Psoas muscle (tissue), 7 donors: ENCODE measurements at regions not wholly inside any gene's neighbourhood (a gene's known extent, or its start where the extent isn't known, plus 50 kb on each side); places are given as distances from the start of the nearest gene placed in this dataset.

Source experiments
- ATAC-seq, 4 donors: fragments of 200-7000 bp; cut with Tn5 transposase; one replicate each; pipeline ENCODE4 v1.9.1; 2020; ENCODE audit warnings: moderate library complexity in 3 of 4, mild to moderate bottlenecking in 2 of 4
- DNase-seq, 2 donors: peaks; one replicate each; pipeline ENCODE4 v3.0.0-alpha.2; 2020
- H3K27ac ChIP-seq: fragments of 200-600 bp; one replicate; pipeline ENCODE4 v1.8.0; 2022
- H3K27me3 ChIP-seq, 3 donors: fragments of 200-600 bp in 1 of 3; one replicate each; pipeline versions ENCODE4 v1.6.1 to v1.8.0; 2013 to 2022; ENCODE audit warnings: low read length in 2 of 3, mild to moderate bottlenecking in 2 of 3, moderate library complexity in 1 of 3; ENCODE audit not compliant: insufficient read depth in 3 of 3
- H3K36me3 ChIP-seq, 2 donors: fragments of 200-600 bp in 1 of 2; one replicate each; pipeline versions ENCODE4 v1.6.1 to v1.8.0; 2013 to 2022; ENCODE audit warnings: low read depth in 1 of 2, mild to moderate bottlenecking in 1 of 2, moderate library complexity in 1 of 2; ENCODE audit not compliant: insufficient read depth in 1 of 2
- H3K4me1 ChIP-seq: fragments of 200-600 bp; one replicate; pipeline ENCODE4 v1.8.0; 2022
- H3K4me3 ChIP-seq: fragments of 200-600 bp; one replicate; pipeline ENCODE4 v1.8.0; 2022; ENCODE audit warnings: mild to moderate bottlenecking
- H3K9me3 ChIP-seq: fragments of 200-600 bp; one replicate; pipeline ENCODE4 v1.8.0; 2022
- CTCF ChIP-seq: fragments of 200-600 bp; IDR thresholded peaks from one replicate; pipeline ENCODE4 v1.8.0; 2022; ENCODE audit warnings: antibody characterized with exemption
- WGBS, 3 donors: extraction: QIAGEN DNeasy Blood & Tissue Kit; methylation state at CpG; one replicate each; pipeline versions ENCODE4 v1.1.6 to v1.1.7; 2013; 5-methylcytosine and 5-hydroxymethylcytosine counted together
- intact Hi-C, 2 donors: fragments of 100-400 bp; cut with DNase I; formaldehyde crosslinking; loops; one replicate each; pipeline versions ENCODE4 v1.11.0 to v1.14.2; 2022
- donor health status: healthy with polysubstance abuse.
- donor health status: DM: no; HTN: no; CAD: no; lungs with moderate emphysema.
- donor health status: Bipolar disorder and iron deficiency.
- donor health status: healthy.
- donor health status: DM: yes; HTN: yes; CAD: no.
- donor health status: DM: no; HTN: no; CAD: no.
- donor health status: DM: yes; HTN: yes; CAD: no.

- no peak overlapping the region for H3K4me3 ChIP-seq
- no peaks in the 10 kb centered on the region for H3K9me3 ChIP-seq
- ATAC-seq (no peak), DNase-seq (no peak)
- no peaks in the 10 kb centered on the region for H3K4me1 ChIP-seq
- TF ChIP-seq CTCF: no peak
- H3K27me3 ChIP-seq: no peaks in the 10 kb centered on the region
- intact Hi-C loops: no loop called here
- H3K36me3 ChIP-seq: no peaks in the 10 kb centered on the region
- no peak overlapping the region for H3K27ac ChIP-seq
Measured at GRCh38 chr13:33471204-33471603, 185.6 kb upstream of the STARD13 start.

- WGBS, 3 donors: 73 to 86% (median 81%) methylated on average over 3 of the region's 3 CpGs
- ATAC-seq: no peak
- TF ChIP-seq CTCF: no peak
- DNase-seq: no peak
- Histone ChIP-seq H3K36me3 (no peaks in the 10 kb centered on the region), H3K4me3 (no peak overlapping the region), H3K27me3 (no peaks in the 10 kb centered on the region), H3K4me1 (no peaks in the 10 kb centered on the region), H3K27ac (no peak overlapping the region), H3K9me3 (no peaks in the 10 kb centered on the region)
- intact Hi-C loops: no loop called here
Measured at GRCh38 chr13:33472446-33472845, 186.9 kb upstream of the STARD13 start.

GRCh38 chr13:33479105-33479504 is 193.6 kb upstream of the STARD13 start:
- DNase-seq: no peak
- Histone ChIP-seq H3K27me3 (no peaks in the 10 kb centered on the region), H3K4me3 (no peak overlapping the region), H3K9me3 (peaks cover 4% of the 10 kb centered on the region), H3K4me1 (no peaks in the 10 kb centered on the region), H3K36me3 (no peaks in the 10 kb centered on the region), H3K27ac (no peak overlapping the region)
- TF ChIP-seq CTCF: no peak
- ATAC-seq: no peak
- intact Hi-C loops: no loop called here
- WGBS, 3 donors: 54 to 58% (median 58%) methylated on average over 4 of the region's 4 CpGs

GRCh38 chr13:33480561-33480960 is 195.0 kb upstream of the STARD13 start:
- WGBS, 3 donors: 83 to 88% (median 85%) methylated on average over 1 of the region's 1 CpG
- intact Hi-C loops: no loop called here

More at GRCh38 chr13:33480561-33480960, 195.0 kb upstream of the STARD13 start:
- TF ChIP-seq CTCF: no peak
- Histone ChIP-seq H3K9me3 (peaks cover 4% of the 10 kb centered on the region), H3K4me1 (no peaks in the 10 kb centered on the region), H3K27me3 (no peaks in the 10 kb centered on the region), H3K4me3 (no peak overlapping the region), H3K27ac (no peak overlapping the region), H3K36me3 (no peaks in the 10 kb centered on the region)
- DNase-seq: no peak
- ATAC-seq: no peak
